ENCODE measurements at regions not wholly inside any gene's neighbourhood (a gene's known extent, or its start where the extent isn't known, plus 50 kb on each side); places are given as distances from the start of the nearest gene placed in this dataset.
A peak's percentile ranks its signal among the peaks of the same experiment; 100 is the strongest.

DNA sequence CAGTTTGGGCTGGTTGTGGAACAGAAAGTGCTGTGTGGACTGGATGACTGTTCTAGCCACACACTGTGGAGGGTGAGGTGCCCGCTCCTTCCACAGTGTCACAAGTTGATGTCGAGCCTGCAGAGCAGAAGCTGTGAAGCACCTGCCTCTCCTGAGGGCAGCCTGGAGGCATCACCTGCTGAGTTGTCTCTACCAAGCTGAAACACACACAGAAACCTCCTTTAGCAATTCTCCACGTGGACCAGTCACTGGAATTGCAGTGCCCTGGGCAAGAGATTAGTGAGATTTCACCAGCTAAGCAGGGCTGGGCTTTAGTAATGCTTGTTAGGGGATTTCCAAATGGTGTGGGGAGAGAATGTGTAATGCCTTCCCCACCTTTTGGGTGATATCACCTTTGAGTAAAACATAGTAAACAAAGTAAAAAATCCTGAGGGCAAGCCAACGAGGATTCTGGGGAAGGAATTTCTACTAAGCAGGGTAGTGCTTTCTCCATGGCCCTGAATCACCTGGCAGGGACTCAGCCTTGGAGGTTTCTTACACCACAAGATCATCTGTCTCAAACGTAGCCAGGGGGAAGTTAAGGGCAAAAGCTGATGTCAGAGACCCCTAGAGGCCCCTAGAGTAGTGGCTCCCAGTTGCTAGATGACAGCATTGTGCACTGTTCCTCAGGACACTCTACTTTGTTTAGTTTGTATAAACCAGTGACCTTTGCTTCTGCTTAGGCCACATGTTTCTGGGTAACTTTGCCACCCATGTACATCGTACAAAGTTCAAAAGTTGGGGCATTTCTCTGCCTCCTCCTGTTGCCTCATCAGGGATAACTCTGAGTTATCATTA is 233.1 kb upstream of the IGFBP3 start:
- POLR2A ChIA-PET: interaction anchor here (0.5 to 2.1 kb wide), 7 partner anchors 14 to 1097 kb away, joined by 3 to 13 read pairs (median 4); no protein-coding TSS in a partner anchor
- intact Hi-C loops (cut with micrococcal nuclease): loop anchor here (5.0 kb wide), 1 partner anchor 232 kb away; the partner anchor contains the start of gene IGFBP3
- CTCF ChIA-PET: interaction anchor here (0.5 to 1.0 kb wide), 4 partner anchors 13 to 231 kb away, joined by 3 to 4 read pairs (median 3); no protein-coding TSS in a partner anchor
- H3K27ac Mint-ChIP-seq (ENCODE audit: low read depth, unreplicated experiment): peak overlapping the region; percentile 81
- peaks cover 25% of the 10 kb centered on the region for H3K4me1 Mint-ChIP-seq (ENCODE audit: insufficient read depth, unreplicated experiment)
- peaks cover 7% of the 10 kb centered on the region for H3K9me3 Mint-ChIP-seq (ENCODE audit: unreplicated experiment)
- no peaks in the 10 kb centered on the region for H3K27me3 Mint-ChIP-seq (ENCODE audit: insufficient read depth, unreplicated experiment)
- no peak overlapping the region for H3K4me3 Mint-ChIP-seq (ENCODE audit: unreplicated experiment)
- no TSS peak for BruUV-seq (replicated peaks)
- TF ChIP-seq, protein P1, sequence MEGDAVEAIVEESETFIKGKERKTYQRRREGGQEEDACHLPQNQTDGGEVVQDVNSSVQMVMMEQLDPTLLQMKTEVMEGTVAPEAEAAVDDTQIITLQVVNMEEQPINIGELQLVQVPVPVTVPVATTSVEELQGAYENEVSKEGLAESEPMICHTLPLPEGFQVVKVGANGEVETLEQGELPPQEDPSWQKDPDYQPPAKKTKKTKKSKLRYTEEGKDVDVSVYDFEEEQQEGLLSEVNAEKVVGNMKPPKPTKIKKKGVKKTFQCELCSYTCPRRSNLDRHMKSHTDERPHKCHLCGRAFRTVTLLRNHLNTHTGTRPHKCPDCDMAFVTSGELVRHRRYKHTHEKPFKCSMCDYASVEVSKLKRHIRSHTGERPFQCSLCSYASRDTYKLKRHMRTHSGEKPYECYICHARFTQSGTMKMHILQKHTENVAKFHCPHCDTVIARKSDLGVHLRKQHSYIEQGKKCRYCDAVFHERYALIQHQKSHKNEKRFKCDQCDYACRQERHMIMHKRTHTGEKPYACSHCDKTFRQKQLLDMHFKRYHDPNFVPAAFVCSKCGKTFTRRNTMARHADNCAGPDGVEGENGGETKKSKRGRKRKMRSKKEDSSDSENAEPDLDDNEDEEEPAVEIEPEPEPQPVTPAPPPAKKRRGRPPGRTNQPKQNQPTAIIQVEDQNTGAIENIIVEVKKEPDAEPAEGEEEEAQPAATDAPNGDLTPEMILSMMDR (IDR thresholded peaks at IDR 0.05; ENCODE audit: unreplicated experiment): no peak
- DNase-seq (ENCODE audit: unreplicated experiment): peak; percentile 80
- no peaks in the 10 kb centered on the region for H3K36me3 Mint-ChIP-seq (ENCODE audit: insufficient read depth, unreplicated experiment)

DNA sequence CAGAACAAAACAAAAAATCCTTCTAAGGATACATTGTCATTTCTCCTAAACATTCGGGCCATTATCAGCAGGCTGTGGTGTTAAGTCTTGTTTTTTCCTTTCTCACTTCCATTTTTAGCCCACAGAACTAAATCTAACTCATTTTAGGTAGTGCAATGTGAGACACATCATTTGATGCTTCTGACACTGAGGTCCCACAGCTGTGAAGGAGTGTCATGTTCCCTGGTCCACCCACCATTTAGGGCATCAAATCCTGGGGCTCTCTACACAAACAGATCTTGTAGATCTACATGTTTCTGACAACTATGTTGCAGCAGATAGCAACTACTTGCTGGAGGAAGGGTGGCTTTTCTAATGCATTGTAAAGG is 232.5 kb upstream of the IGFBP3 start:
- peaks cover 7% of the 10 kb centered on the region for H3K9me3 Mint-ChIP-seq (ENCODE audit: unreplicated experiment)
- TF ChIP-seq, protein P1 (IDR thresholded peaks at IDR 0.05; ENCODE audit: unreplicated experiment): no peak
- BruUV-seq (replicated peaks): no TSS peak
- ChIA-PET POLR2A (interaction anchor here (0.5 to 2.1 kb wide), 6 partner anchors 15 to 1111 kb away, joined by 3 to 13 read pairs (median 4); no protein-coding TSS in a partner anchor), CTCF (interaction anchor here (0.5 to 1.0 kb wide), 3 partner anchors 22 to 231 kb away, joined by 3 to 4 read pairs (median 3); no protein-coding TSS in a partner anchor)
- no peaks in the 10 kb centered on the region for H3K36me3 Mint-ChIP-seq (ENCODE audit: insufficient read depth, unreplicated experiment)
- H3K4me1 Mint-ChIP-seq (ENCODE audit: insufficient read depth, unreplicated experiment): peaks cover 25% of the 10 kb centered on the region
- DNase-seq (ENCODE audit: unreplicated experiment): no peak
- intact Hi-C loops (cut with micrococcal nuclease): loop anchor here (5.0 kb wide), 1 partner anchor 231 kb away; the partner anchor contains the start of gene IGFBP3
- H3K4me3 Mint-ChIP-seq (ENCODE audit: unreplicated experiment): no peak overlapping the region
- H3K27me3 Mint-ChIP-seq (ENCODE audit: insufficient read depth, unreplicated experiment): no peaks in the 10 kb centered on the region
- H3K27ac Mint-ChIP-seq (ENCODE audit: low read depth, unreplicated experiment): peak overlapping the region; percentile 81

DNA sequence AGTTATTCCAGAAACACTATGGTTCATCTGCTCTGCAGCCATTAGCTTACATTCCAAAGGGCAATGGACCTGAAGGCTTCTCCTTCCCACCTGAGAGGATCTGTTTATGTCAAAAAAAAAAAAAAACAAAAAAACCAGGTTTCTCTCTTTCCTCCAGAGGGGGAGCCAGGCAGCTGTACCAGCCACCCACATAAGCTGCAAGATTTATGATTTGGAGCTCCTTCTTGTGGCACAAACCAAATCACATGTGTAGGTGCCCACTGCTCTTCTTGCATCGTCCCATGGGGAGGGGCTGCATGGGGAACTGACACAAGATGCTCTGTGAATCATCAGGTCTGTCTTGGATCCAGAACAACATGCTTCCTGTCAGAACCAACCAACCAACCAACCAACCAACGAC is 231.6 kb upstream of the IGFBP3 start:
- Mint-ChIP-seq H3K9me3 (ENCODE audit: unreplicated experiment) (peaks cover 7% of the 10 kb centered on the region), H3K4me1 (ENCODE audit: insufficient read depth, unreplicated experiment) (peaks cover 25% of the 10 kb centered on the region), H3K4me3 (ENCODE audit: unreplicated experiment) (no peak overlapping the region), H3K27ac (ENCODE audit: low read depth, unreplicated experiment) (peak overlapping the region; percentile 81), H3K36me3 (ENCODE audit: insufficient read depth, unreplicated experiment) (no peaks in the 10 kb centered on the region), H3K27me3 (ENCODE audit: insufficient read depth, unreplicated experiment) (no peaks in the 10 kb centered on the region)
- TF ChIP-seq, protein P1 (IDR thresholded peaks at IDR 0.05; ENCODE audit: unreplicated experiment): peak; percentile 15
- CTCF ChIA-PET: interaction anchor here (0.6 to 1.0 kb wide), 7 partner anchors 13 to 1026 kb away, joined by 3 to 5 read pairs (median 4); no protein-coding TSS in a partner anchor
- intact Hi-C loops (cut with micrococcal nuclease): loop anchor here (5.0 kb wide), 1 partner anchor 230 kb away; the partner anchor contains the start of gene IGFBP3
- BruUV-seq (replicated peaks): no TSS peak
- no peak for DNase-seq (ENCODE audit: unreplicated experiment)
- POLR2A ChIA-PET: interaction anchor here (1.3 kb wide), 1 partner anchor 14 kb away, joined by 3 read pairs; no protein-coding TSS in a partner anchor

DNA sequence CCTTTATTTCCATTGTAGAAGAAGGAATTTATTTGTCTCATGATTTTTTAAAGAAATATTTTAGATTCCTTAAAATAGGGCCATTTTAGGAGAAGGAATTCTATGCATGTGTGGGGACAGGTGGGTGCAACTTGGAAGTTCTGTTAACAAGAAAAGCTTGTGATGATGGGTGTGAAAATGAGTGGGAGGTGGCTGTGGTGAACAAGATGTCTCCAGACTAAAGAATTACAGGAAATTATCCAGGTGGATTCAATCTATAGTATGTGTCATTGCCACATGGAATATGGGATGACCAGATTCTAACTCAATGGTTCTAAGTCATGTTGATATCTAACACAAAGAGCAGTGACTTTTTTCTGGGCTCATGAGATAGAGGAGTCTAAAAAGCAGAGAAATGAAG is 229.6 kb upstream of the IGFBP3 start:
- CTCF ChIA-PET: interaction anchor here (0.7 kb wide), 2 partner anchors 233 to 912 kb away, joined by 3 to 4 read pairs; no protein-coding TSS in a partner anchor
- POLR2A ChIA-PET: interaction anchor here (0.6 kb wide), 1 partner anchor 30 kb away, joined by 3 read pairs; no protein-coding TSS in a partner anchor

More for the DNA sequence above, 229.6 kb upstream of the IGFBP3 start:
- TF ChIP-seq, protein P1 (IDR thresholded peaks at IDR 0.05; ENCODE audit: unreplicated experiment): no peak
- no peaks in the 10 kb centered on the region for H3K9me3 Mint-ChIP-seq (ENCODE audit: unreplicated experiment)
- H3K27me3 Mint-ChIP-seq (ENCODE audit: insufficient read depth, unreplicated experiment): no peaks in the 10 kb centered on the region
- no peak for DNase-seq (ENCODE audit: unreplicated experiment)
- no peak overlapping the region for H3K4me3 Mint-ChIP-seq (ENCODE audit: unreplicated experiment)
- peaks cover 37% of the 10 kb centered on the region for H3K4me1 Mint-ChIP-seq (ENCODE audit: insufficient read depth, unreplicated experiment)
- no TSS peak for BruUV-seq (replicated peaks)
- intact Hi-C loops (cut with micrococcal nuclease): loop anchor here (5.0 kb wide), 1 partner anchor 228 kb away; the partner anchor contains the start of gene IGFBP3
- H3K27ac Mint-ChIP-seq (ENCODE audit: low read depth, unreplicated experiment): no peak overlapping the region
- no peaks in the 10 kb centered on the region for H3K36me3 Mint-ChIP-seq (ENCODE audit: insufficient read depth, unreplicated experiment)
